K562 (cell line): ENCODE measurements at regions not wholly inside any gene's neighbourhood (a gene's known extent, or its start where the extent isn't known, plus 50 kb on each side); places are given as distances from the start of the nearest gene placed in this dataset.
A peak's percentile ranks its signal among the peaks of the same experiment; 100 is the strongest.

Experiments
- EP300 ChIP-seq: IDR thresholded peaks from 2 replicates; pipeline ENCODE4 v1.6.1; 2012; ENCODE audit warnings: low read length, improper control_type of control experiment
- FOSL1 ChIP-seq: fragments of 200-800 bp; sonication (Bioruptor generic); conservative IDR thresholded peaks from 2 replicates; pipeline ENCODE4 v1.6.1; 2016; ENCODE audit warnings: missing genetic modification characterization, missing compliant biosample characterization
- MEF2D ChIP-seq: conservative IDR thresholded peaks from 2 replicates; pipeline ENCODE4 v1.6.1; 2016; ENCODE audit warnings: low read depth, missing genetic modification characterization, missing compliant biosample characterization
- STAT5A ChIP-seq: IDR thresholded peaks from 2 replicates; pipeline ENCODE4 v1.6.1; 2012; ENCODE audit warnings: low read length, inconsistent platforms, borderline replicate concordance
- TCF7L2 ChIP-seq: fragments of 150-350 bp; IDR thresholded peaks from 2 replicates; pipeline ENCODE4 v1.6.1; 2016; ENCODE audit warnings: low read depth, mild to moderate bottlenecking, low read length, moderate library complexity
- U2AF1 ChIP-seq: fragments of 200-400 bp; formaldehyde crosslinking; optimal IDR thresholded peaks from 2 replicates; pipeline ENCODE3; 2017; ENCODE audit warnings: mild to moderate bottlenecking, low read depth, low read length, moderate library complexity
- ZBED1 ChIP-seq: IDR thresholded peaks from 2 replicates; pipeline ENCODE4 v1.6.1; 2014
- TF ChIP-seq, protein P1 (sequence below): sonication (generic); formaldehyde crosslinking; IDR thresholded peaks from 2 replicates; pipeline ENCODE4 v1.8.0; 2022; ENCODE audit warnings: mild to moderate bottlenecking, missing genetic modification reagents
- TF ChIP-seq, protein P2 (sequence below): fragments of 450-650 bp; IDR thresholded peaks from 2 replicates; pipeline ENCODE4 v1.6.1; 2016; ENCODE audit warnings: mild to moderate bottlenecking, moderate library complexity
- TF ChIP-seq, protein P3 (sequence below): fragments of 450-650 bp; formaldehyde crosslinking; conservative IDR thresholded peaks from 2 replicates; pipeline ENCODE4 v1.4.0; 2022; ENCODE audit warnings: mild to moderate bottlenecking, missing genetic modification characterization

DNA sequence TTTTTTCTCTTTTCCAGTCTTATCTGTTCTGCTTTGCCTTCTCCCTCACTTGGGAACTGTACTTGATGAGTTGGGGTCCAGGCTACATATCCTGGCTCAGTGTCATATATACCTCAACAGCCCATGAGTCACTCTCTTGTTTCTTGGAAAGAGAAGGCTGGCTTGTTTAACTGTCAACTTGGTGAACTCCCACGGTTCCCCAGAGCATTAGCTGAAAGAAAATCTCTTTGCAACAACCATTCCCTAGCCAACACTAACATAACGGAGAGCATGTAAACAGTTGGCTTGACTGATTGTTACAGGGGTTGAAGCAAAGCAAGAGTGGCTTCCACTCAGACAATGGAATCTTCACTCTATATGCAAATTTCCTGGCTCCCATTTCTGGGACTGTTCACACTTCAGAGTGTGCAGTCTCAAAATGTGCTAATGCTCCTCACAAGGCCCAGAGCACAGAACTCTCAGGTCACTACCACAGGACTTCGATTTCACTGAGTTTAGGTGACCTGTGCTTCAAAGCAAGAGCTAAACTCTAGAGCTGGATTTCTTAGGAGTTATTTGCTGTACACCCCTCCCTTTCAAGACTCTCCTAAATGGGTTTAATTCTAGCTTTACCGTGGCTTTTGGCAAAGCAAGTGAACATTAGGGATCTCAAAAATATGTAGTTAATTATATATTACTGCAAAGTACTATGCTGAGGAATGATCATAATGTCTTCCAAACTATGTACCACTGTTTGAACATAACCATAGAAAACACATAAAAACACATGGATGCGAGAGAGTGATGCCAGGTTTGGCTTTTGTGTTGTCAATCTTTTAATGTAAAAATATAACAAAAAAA lies 609.8 kb downstream of the RFPL4B start (continued):
- TF ChIP-seq, protein P1, sequence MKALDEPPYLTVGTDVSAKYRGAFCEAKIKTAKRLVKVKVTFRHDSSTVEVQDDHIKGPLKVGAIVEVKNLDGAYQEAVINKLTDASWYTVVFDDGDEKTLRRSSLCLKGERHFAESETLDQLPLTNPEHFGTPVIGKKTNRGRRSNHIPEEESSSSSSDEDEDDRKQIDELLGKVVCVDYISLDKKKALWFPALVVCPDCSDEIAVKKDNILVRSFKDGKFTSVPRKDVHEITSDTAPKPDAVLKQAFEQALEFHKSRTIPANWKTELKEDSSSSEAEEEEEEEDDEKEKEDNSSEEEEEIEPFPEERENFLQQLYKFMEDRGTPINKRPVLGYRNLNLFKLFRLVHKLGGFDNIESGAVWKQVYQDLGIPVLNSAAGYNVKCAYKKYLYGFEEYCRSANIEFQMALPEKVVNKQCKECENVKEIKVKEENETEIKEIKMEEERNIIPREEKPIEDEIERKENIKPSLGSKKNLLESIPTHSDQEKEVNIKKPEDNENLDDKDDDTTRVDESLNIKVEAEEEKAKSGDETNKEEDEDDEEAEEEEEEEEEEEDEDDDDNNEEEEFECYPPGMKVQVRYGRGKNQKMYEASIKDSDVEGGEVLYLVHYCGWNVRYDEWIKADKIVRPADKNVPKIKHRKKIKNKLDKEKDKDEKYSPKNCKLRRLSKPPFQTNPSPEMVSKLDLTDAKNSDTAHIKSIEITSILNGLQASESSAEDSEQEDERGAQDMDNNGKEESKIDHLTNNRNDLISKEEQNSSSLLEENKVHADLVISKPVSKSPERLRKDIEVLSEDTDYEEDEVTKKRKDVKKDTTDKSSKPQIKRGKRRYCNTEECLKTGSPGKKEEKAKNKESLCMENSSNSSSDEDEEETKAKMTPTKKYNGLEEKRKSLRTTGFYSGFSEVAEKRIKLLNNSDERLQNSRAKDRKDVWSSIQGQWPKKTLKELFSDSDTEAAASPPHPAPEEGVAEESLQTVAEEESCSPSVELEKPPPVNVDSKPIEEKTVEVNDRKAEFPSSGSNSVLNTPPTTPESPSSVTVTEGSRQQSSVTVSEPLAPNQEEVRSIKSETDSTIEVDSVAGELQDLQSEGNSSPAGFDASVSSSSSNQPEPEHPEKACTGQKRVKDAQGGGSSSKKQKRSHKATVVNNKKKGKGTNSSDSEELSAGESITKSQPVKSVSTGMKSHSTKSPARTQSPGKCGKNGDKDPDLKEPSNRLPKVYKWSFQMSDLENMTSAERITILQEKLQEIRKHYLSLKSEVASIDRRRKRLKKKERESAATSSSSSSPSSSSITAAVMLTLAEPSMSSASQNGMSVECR = no peak
- no peak for TF ChIP-seq U2AF1
- TF ChIP-seq, protein P2, sequence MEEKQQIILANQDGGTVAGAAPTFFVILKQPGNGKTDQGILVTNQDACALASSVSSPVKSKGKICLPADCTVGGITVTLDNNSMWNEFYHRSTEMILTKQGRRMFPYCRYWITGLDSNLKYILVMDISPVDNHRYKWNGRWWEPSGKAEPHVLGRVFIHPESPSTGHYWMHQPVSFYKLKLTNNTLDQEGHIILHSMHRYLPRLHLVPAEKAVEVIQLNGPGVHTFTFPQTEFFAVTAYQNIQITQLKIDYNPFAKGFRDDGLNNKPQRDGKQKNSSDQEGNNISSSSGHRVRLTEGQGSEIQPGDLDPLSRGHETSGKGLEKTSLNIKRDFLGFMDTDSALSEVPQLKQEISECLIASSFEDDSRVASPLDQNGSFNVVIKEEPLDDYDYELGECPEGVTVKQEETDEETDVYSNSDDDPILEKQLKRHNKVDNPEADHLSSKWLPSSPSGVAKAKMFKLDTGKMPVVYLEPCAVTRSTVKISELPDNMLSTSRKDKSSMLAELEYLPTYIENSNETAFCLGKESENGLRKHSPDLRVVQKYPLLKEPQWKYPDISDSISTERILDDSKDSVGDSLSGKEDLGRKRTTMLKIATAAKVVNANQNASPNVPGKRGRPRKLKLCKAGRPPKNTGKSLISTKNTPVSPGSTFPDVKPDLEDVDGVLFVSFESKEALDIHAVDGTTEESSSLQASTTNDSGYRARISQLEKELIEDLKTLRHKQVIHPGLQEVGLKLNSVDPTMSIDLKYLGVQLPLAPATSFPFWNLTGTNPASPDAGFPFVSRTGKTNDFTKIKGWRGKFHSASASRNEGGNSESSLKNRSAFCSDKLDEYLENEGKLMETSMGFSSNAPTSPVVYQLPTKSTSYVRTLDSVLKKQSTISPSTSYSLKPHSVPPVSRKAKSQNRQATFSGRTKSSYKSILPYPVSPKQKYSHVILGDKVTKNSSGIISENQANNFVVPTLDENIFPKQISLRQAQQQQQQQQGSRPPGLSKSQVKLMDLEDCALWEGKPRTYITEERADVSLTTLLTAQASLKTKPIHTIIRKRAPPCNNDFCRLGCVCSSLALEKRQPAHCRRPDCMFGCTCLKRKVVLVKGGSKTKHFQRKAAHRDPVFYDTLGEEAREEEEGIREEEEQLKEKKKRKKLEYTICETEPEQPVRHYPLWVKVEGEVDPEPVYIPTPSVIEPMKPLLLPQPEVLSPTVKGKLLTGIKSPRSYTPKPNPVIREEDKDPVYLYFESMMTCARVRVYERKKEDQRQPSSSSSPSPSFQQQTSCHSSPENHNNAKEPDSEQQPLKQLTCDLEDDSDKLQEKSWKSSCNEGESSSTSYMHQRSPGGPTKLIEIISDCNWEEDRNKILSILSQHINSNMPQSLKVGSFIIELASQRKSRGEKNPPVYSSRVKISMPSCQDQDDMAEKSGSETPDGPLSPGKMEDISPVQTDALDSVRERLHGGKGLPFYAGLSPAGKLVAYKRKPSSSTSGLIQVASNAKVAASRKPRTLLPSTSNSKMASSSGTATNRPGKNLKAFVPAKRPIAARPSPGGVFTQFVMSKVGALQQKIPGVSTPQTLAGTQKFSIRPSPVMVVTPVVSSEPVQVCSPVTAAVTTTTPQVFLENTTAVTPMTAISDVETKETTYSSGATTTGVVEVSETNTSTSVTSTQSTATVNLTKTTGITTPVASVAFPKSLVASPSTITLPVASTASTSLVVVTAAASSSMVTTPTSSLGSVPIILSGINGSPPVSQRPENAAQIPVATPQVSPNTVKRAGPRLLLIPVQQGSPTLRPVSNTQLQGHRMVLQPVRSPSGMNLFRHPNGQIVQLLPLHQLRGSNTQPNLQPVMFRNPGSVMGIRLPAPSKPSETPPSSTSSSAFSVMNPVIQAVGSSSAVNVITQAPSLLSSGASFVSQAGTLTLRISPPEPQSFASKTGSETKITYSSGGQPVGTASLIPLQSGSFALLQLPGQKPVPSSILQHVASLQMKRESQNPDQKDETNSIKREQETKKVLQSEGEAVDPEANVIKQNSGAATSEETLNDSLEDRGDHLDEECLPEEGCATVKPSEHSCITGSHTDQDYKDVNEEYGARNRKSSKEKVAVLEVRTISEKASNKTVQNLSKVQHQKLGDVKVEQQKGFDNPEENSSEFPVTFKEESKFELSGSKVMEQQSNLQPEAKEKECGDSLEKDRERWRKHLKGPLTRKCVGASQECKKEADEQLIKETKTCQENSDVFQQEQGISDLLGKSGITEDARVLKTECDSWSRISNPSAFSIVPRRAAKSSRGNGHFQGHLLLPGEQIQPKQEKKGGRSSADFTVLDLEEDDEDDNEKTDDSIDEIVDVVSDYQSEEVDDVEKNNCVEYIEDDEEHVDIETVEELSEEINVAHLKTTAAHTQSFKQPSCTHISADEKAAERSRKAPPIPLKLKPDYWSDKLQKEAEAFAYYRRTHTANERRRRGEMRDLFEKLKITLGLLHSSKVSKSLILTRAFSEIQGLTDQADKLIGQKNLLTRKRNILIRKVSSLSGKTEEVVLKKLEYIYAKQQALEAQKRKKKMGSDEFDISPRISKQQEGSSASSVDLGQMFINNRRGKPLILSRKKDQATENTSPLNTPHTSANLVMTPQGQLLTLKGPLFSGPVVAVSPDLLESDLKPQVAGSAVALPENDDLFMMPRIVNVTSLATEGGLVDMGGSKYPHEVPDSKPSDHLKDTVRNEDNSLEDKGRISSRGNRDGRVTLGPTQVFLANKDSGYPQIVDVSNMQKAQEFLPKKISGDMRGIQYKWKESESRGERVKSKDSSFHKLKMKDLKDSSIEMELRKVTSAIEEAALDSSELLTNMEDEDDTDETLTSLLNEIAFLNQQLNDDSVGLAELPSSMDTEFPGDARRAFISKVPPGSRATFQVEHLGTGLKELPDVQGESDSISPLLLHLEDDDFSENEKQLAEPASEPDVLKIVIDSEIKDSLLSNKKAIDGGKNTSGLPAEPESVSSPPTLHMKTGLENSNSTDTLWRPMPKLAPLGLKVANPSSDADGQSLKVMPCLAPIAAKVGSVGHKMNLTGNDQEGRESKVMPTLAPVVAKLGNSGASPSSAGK = peak; percentile 51
- TF ChIP-seq EP300 = peak; percentile 92
- peak; percentile 98 for TF ChIP-seq STAT5A
- no peak for TF ChIP-seq TCF7L2
- TF ChIP-seq, protein P3, sequence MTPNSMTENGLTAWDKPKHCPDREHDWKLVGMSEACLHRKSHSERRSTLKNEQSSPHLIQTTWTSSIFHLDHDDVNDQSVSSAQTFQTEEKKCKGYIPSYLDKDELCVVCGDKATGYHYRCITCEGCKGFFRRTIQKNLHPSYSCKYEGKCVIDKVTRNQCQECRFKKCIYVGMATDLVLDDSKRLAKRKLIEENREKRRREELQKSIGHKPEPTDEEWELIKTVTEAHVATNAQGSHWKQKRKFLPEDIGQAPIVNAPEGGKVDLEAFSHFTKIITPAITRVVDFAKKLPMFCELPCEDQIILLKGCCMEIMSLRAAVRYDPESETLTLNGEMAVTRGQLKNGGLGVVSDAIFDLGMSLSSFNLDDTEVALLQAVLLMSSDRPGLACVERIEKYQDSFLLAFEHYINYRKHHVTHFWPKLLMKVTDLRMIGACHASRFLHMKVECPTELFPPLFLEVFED (CRISPR knock-in tag) = no peak
- no peak for TF ChIP-seq ZBED1
- no peak for TF ChIP-seq MEF2D (tag)
- peak; percentile 93 for TF ChIP-seq FOSL1 (tag)
